ENCODE measurements at regions not wholly inside any gene's neighbourhood (a gene's known extent, or its start where the extent isn't known, plus 50 kb on each side); places are given as distances from the start of the nearest gene placed in this dataset.
"Not testable (repeated sequence)": the region's sequence is repeated elsewhere in the genome, so short reads cannot be mapped to it uniquely, and the experiment has no call there.

GRCh38 chr2:234392041-234392615, 104.8 kb downstream of the ARL4C start:
- DNase-seq = no peak
- Histone ChIP-seq H3K4me1 (peaks cover 0 to 3% (median 0%) of the 10 kb centered on the region in 9 donors), H3K27ac (no peak overlapping the region), H3K4me3 (no peak overlapping the region), H3K9me3 (peaks cover 0 to 5% (median 0%) of the 10 kb centered on the region in 11 donors), H3K36me3 (no peaks in the 10 kb centered on the region), H3K27me3 (peaks cover 0 to 3% (median 0%) of the 10 kb centered on the region in 7 donors)
- no peak for TF ChIP-seq CTCF (IDR thresholded peaks at IDR 0.05)
- WGBS, 2 donors = 67 to 69% methylated on average over 4 of the region's 4 CpGs
- intact Hi-C loops (cut with DNase I) = no loop called here
- no peak for ATAC-seq

DNA sequence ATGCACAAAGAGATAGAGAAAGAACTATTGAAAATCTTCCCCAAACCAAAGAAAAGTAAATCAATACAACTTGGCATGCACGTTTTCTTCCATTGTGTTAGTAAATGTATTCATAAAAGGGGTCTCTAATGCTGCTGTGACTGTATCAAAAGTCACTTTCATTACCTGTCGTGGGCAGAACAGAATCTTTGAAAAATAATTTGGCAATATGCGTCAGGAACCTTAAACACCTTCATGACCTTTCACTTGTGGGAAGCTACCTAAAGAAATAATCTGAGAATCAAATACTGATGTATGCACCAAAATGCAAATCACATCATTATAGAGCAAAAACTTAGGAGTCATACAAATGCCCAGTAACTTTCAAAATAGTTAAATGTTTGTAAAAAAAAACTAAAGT, 105.3 kb downstream of the ARL4C start:
- Histone ChIP-seq H3K27ac (no peak overlapping the region), H3K27me3 (peaks cover 0 to 3% (median 0%) of the 10 kb centered on the region in 7 donors), H3K4me1 (peaks cover 0 to 3% (median 0%) of the 10 kb centered on the region in 9 donors), H3K4me3 (no peak overlapping the region), H3K36me3 (no peaks in the 10 kb centered on the region), H3K9me3 (peaks cover 0 to 5% (median 0%) of the 10 kb centered on the region in 11 donors)
- no peak for DNase-seq
- TF ChIP-seq CTCF (IDR thresholded peaks at IDR 0.05) = no peak
- WGBS, 2 donors = 82 to 91% methylated on average over 3 of the region's 3 CpGs
- no peak for ATAC-seq
- intact Hi-C loops (cut with DNase I) = no loop called here

DNA sequence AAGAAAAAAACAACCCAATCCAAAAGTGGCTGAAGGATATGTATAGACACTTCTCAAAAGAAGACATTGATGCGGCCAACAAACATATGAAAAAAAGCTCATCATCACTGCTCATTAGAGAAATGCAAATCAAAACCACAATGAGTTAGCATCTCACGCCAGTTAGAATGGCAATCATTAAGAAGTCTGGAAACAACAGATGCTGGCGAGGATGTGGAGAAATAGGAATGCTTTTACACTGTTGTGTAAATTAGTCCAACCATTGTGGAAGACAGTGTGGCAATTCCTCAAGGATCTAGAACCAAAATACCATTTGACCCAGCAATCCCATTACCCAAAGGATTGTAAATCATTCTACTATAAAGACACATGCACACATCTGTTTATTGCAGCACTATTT, 107.2 kb downstream of the ARL4C start:
- 88 to 93% methylated on average over 3 of the region's 3 CpGs for WGBS, 2 donors
- H3K4me1 ChIP-seq; H3K27ac ChIP-seq; H3K36me3 ChIP-seq; DNase-seq; H3K9me3 ChIP-seq; H3K4me3 ChIP-seq; intact Hi-C loops (cut with DNase I); H3K27me3 ChIP-seq; ATAC-seq: not testable (repeated sequence)

- Histone ChIP-seq H3K36me3 (no peaks in the 10 kb centered on the region), H3K27ac (no peak overlapping the region), H3K27me3 (no peaks in the 10 kb centered on the region), H3K9me3 (peaks cover 0 to 5% (median 0%) of the 10 kb centered on the region in 11 donors), H3K4me3 (no peak overlapping the region), H3K4me1 (no peaks in the 10 kb centered on the region)
- TF ChIP-seq CTCF (IDR thresholded peaks at IDR 0.05) = no peak
- intact Hi-C loops (cut with DNase I) = no loop called here
- ATAC-seq (no peak), DNase-seq (no peak)
- 89 to 93% methylated on average over 5 of the region's 5 CpGs for WGBS, 2 donors
These were observed 108.3 kb downstream of the ARL4C start for GRCh38 chr2:234388591-234388990.

DNA sequence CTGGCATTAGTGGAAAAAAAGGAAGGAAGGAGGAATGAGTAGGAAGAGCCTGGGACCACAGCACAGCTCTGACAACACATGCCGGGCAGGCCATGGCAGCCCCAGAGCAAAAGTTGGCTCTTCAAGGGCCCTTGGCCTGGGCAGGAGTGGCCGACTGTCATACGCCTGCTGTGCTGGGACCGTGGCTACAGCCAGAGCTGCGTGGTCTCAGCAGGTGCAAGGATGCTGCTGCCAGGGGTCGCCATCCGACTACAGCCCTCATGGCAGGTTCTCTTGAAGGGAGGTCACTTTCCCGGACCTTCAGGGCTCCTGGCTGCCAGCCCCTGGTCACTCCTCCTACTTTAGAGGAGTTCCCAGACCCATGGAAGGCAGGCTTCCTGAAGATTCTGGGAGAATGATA, 109.9 kb downstream of the ARL4C start:
- peaks cover 0 to 5% (median 0%) of the 10 kb centered on the region in 11 donors for H3K9me3 ChIP-seq
- DNase-seq (no peak), ATAC-seq (no peak)
- H3K36me3 ChIP-seq = no peaks in the 10 kb centered on the region
- no peaks in the 10 kb centered on the region for H3K4me1 ChIP-seq
- no peak overlapping the region for H3K4me3 ChIP-seq
- no peak for TF ChIP-seq CTCF (IDR thresholded peaks at IDR 0.05)
- intact Hi-C loops (cut with DNase I) = no loop called here
- H3K27me3 ChIP-seq = no peaks in the 10 kb centered on the region
- no peak overlapping the region for H3K27ac ChIP-seq
- 86 to 91% methylated on average over 8 of the region's 8 CpGs for WGBS, 2 donors

All from heart right ventricle (tissue), 16 donors.